ENCODE measurements at regions not wholly inside any gene's neighbourhood (a gene's known extent, or its start where the extent isn't known, plus 50 kb on each side); places are given as distances from the start of the nearest gene placed in this dataset.

DNA sequence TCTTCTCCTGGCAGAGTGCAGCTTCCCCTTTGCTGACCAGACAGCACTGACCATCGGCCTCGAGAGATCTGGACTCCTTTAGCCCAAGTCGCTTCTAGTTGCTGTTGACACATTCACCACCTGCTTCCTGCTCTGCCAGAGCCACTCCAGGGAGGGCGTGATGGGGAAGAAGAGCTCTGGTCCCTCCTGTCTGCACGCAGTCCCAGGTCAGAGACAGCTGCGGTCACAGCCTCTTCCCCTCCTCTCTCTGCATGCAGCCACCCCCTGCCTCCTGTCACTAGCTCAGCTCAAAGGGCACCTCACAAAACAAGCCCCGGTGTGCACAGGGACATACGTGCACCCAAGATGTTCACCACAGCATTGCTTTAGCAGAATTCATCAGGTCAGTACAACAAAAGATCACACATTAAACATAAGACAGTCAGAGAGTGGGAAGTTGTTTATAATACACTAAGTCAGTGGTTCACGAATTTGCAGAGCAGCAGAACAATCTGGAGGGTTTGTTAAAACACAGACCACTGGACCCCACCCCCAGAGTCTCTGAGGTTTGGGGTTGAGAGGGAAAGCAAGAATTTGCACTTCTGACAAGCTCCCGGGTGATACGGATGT lies 132.9 kb downstream of the SYF2 start:
- Mint-ChIP-seq H3K4me3 (peak overlapping the region in 1 of 2 donors; percentile 69), H3K4me1 (peaks cover 39% of the 10 kb centered on the region), H3K27ac (peak overlapping the region in 2 of 7 donors; percentile 67 to 80), H3K36me3 (no peaks in the 10 kb centered on the region), H3K9me3 (peaks cover 0 to 5% (median 1%) of the 10 kb centered on the region in 7 donors), H3K27me3 (ENCODE audit: low read depth in 3 of 3) (peaks cover 6 to 14% (median 7%) of the 10 kb centered on the region in 3 donors)
- Histone ChIP-seq H3K4me1 (ENCODE audit: control insufficient read depth in 1 of 2, insufficient read depth in 2 of 2, low read length in 2 of 2) (peaks cover 32% of the 10 kb centered on the region in 2 donors), H3K27ac (ENCODE audit: low read depth in 1 of 2, low read length in 2 of 2) (peak overlapping the region; percentile 1 to 7), H4K20me1 (ENCODE audit: insufficient read depth, low read length) (no peaks in the 10 kb centered on the region), H3K79me2 (ENCODE audit: insufficient read depth, low read length) (no peaks in the 10 kb centered on the region), H3K4me3 (replicated peaks in 1 of 3; ENCODE audit: low read depth in 2 of 3, low read length in 3 of 3) (no peak overlapping the region), H3K9ac (ENCODE audit: insufficient read depth, low read length, poor library complexity, severe bottlenecking) (no peak overlapping the region), H3K36me3 (replicated peaks in 1 of 2; ENCODE audit: control insufficient read depth in 1 of 2, insufficient read depth in 2 of 2, low read length in 2 of 2) (no peaks in the 10 kb centered on the region), H2AFZ (ENCODE audit: insufficient read depth, low read depth, low read length, poor library complexity, severe bottlenecking) (peak overlapping the region; percentile 43), H3K27me3 (ENCODE audit: control insufficient read depth in 2 of 2, insufficient read depth in 2 of 2, low read length in 2 of 2) (no peaks in the 10 kb centered on the region), H3K9me3 (replicated peaks in 1 of 2; ENCODE audit: control insufficient read depth in 1 of 2, insufficient read depth in 1 of 2, low read length in 2 of 2) (no peaks in the 10 kb centered on the region), H3K4me2 (replicated peaks; ENCODE audit: extremely low read depth, low read length, poor library complexity, severe bottlenecking) (no peak overlapping the region)
- 0% methylated on average over 6 of the region's 11 CpGs for WGBS (ENCODE audit: insufficient coverage)
- TF ChIP-seq, protein P1, sequence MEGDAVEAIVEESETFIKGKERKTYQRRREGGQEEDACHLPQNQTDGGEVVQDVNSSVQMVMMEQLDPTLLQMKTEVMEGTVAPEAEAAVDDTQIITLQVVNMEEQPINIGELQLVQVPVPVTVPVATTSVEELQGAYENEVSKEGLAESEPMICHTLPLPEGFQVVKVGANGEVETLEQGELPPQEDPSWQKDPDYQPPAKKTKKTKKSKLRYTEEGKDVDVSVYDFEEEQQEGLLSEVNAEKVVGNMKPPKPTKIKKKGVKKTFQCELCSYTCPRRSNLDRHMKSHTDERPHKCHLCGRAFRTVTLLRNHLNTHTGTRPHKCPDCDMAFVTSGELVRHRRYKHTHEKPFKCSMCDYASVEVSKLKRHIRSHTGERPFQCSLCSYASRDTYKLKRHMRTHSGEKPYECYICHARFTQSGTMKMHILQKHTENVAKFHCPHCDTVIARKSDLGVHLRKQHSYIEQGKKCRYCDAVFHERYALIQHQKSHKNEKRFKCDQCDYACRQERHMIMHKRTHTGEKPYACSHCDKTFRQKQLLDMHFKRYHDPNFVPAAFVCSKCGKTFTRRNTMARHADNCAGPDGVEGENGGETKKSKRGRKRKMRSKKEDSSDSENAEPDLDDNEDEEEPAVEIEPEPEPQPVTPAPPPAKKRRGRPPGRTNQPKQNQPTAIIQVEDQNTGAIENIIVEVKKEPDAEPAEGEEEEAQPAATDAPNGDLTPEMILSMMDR (IDR thresholded peaks at IDR 0.05) = no peak
- DNase-seq = peak; percentile 78 to 88 (median 79)
- intact Hi-C loops (cut with micrococcal nuclease) = no loop called here

- H3K9ac ChIP-seq (ENCODE audit: insufficient read depth, low read length, poor library complexity, severe bottlenecking) = no peak overlapping the region
- no peaks in the 10 kb centered on the region for H3K79me2 ChIP-seq (ENCODE audit: insufficient read depth, low read length)
- H3K4me3 ChIP-seq (replicated peaks in 1 of 3; ENCODE audit: low read depth in 2 of 3, low read length in 3 of 3) = no peak overlapping the region
- Mint-ChIP-seq H3K27me3 (ENCODE audit: low read depth in 3 of 3) (peaks cover 7 to 14% (median 8%) of the 10 kb centered on the region in 3 donors), H3K4me1 (peaks cover 32% of the 10 kb centered on the region), H3K4me3 (peak overlapping the region in 1 of 2 donors; percentile 31), H3K9me3 (peaks cover 0 to 5% (median 1%) of the 10 kb centered on the region in 7 donors), H3K36me3 (no peaks in the 10 kb centered on the region), H3K27ac (no peak overlapping the region)
- WGBS (ENCODE audit: insufficient coverage) = 88% methylated on average over 1 of the region's 4 CpGs
- no peak overlapping the region for H2AFZ ChIP-seq (ENCODE audit: insufficient read depth, low read depth, low read length, poor library complexity, severe bottlenecking)
- DNase-seq = no peak
- H3K36me3 ChIP-seq (replicated peaks in 1 of 2; ENCODE audit: control insufficient read depth in 1 of 2, insufficient read depth in 2 of 2, low read length in 2 of 2) = no peaks in the 10 kb centered on the region
- peaks cover 25% of the 10 kb centered on the region in 2 donors for H3K4me1 ChIP-seq (ENCODE audit: control insufficient read depth in 1 of 2, insufficient read depth in 2 of 2, low read length in 2 of 2)
- no peak overlapping the region for H3K4me2 ChIP-seq (replicated peaks; ENCODE audit: extremely low read depth, low read length, poor library complexity, severe bottlenecking)
- H3K27me3 ChIP-seq (ENCODE audit: control insufficient read depth in 2 of 2, insufficient read depth in 2 of 2, low read length in 2 of 2) = no peaks in the 10 kb centered on the region
- intact Hi-C loops (cut with micrococcal nuclease) = no loop called here
- TF ChIP-seq, protein P1 (IDR thresholded peaks at IDR 0.05) = no peak
- H3K27ac ChIP-seq (ENCODE audit: low read depth in 1 of 2, low read length in 2 of 2) = no peak overlapping the region
- no peaks in the 10 kb centered on the region for H4K20me1 ChIP-seq (ENCODE audit: insufficient read depth, low read length)
- no peaks in the 10 kb centered on the region for H3K9me3 ChIP-seq (replicated peaks in 1 of 2; ENCODE audit: control insufficient read depth in 1 of 2, insufficient read depth in 1 of 2, low read length in 2 of 2)
These were observed 133.6 kb downstream of the SYF2 start for GRCh38 chr1:25098717-25099116.
